Left lung (tissue), 4 donors: ENCODE measurements at regions not wholly inside any gene's neighbourhood (a gene's known extent, or its start where the extent isn't known, plus 50 kb on each side); places are given as distances from the start of the nearest gene placed in this dataset.

Source experiments
- ATAC-seq: fragments of 200-7000 bp; cut with Tn5 transposase; one replicate; pipeline ENCODE4 v1.9.1; 2020; ENCODE audit warnings: moderate library complexity
- DNase-seq, 4 donors: peaks; one replicate each; pipeline ENCODE4 v3.0.0-alpha.2; 2013 to 2020
- H3K27ac ChIP-seq, 2 donors: fragments of 200-600 bp; sonication (generic) in 1 of 2; one replicate each; pipeline versions ENCODE4 v1.5.0 to v1.8.0; 2020 to 2021
- H3K27me3 ChIP-seq, 2 donors: fragments of 200-600 bp; sonication (generic) in 1 of 2; one replicate each; pipeline versions ENCODE4 v1.5.0 to v1.8.0; 2020 to 2021
- H3K36me3 ChIP-seq, 2 donors: fragments of 200-600 bp; sonication (generic) in 1 of 2; one replicate each; pipeline versions ENCODE4 v1.5.0 to v1.8.0; 2020 to 2021
- H3K4me1 ChIP-seq, 2 donors: fragments of 200-600 bp; one replicate each; pipeline ENCODE4 v1.8.0; 2021
- H3K4me3 ChIP-seq, 2 donors: fragments of 200-600 bp; sonication (generic) in 1 of 2; one replicate each; pipeline versions ENCODE4 v1.5.0 to v1.8.0; 2020 to 2021; ENCODE audit warnings: mild to moderate bottlenecking in 1 of 2
- H3K9me3 ChIP-seq, 2 donors: fragments of 200-600 bp; sonication (generic) in 1 of 2; one replicate each; pipeline versions ENCODE4 v1.5.0 to v1.8.0; 2020 to 2021
- intact Hi-C, 2 donors: fragments of 100-400 bp; cut with DNase I; formaldehyde crosslinking; loops; one replicate each; pipeline versions ENCODE4 v1.11.2 to v1.14.2; 2022
- TF ChIP-seq, protein P1 (sequence below), 2 donors: fragments of 200-600 bp; sonication (generic) in 1 of 2; IDR thresholded peaks; one replicate each; pipeline versions ENCODE4 v1.5.0 to v1.8.0; 2021; ENCODE audit warnings: antibody characterized with exemption in 2 of 2
- donor health status: DM: no; HTN: yes; CAD: no.
- donor health status: DM: no; HTN: no; CAD: no.

DNA sequence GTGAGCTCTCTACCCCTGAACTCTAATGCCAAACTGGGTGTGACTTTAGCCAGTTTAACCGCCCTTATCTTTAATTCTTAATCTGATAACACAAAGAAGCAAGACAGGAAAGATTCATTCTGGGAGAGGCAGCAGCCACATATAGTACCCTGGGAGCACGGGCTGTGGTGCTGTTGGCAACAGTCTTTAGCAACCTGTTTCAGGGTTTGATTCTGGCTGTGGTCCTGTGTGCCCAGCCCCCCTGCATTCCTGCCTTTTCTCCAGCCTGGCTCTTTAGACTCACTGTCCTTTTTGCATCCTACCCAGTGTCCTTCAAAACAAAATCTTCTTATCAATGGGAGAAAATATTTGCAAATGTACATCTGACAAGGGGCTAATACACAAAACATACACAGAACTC lies 275.2 kb downstream of the GXYLT1 start:
- Histone ChIP-seq H3K4me3 (no peak overlapping the region), H3K27ac (no peak overlapping the region), H3K4me1 (no peaks in the 10 kb centered on the region), H3K27me3 (no peaks in the 10 kb centered on the region), H3K36me3 (no peaks in the 10 kb centered on the region), H3K9me3 (peaks cover 0 to 10% of the 10 kb centered on the region in 2 donors)
- intact Hi-C loops: no loop called here
- no peak for ATAC-seq
- DNase-seq: no peak
- TF ChIP-seq, protein P1, sequence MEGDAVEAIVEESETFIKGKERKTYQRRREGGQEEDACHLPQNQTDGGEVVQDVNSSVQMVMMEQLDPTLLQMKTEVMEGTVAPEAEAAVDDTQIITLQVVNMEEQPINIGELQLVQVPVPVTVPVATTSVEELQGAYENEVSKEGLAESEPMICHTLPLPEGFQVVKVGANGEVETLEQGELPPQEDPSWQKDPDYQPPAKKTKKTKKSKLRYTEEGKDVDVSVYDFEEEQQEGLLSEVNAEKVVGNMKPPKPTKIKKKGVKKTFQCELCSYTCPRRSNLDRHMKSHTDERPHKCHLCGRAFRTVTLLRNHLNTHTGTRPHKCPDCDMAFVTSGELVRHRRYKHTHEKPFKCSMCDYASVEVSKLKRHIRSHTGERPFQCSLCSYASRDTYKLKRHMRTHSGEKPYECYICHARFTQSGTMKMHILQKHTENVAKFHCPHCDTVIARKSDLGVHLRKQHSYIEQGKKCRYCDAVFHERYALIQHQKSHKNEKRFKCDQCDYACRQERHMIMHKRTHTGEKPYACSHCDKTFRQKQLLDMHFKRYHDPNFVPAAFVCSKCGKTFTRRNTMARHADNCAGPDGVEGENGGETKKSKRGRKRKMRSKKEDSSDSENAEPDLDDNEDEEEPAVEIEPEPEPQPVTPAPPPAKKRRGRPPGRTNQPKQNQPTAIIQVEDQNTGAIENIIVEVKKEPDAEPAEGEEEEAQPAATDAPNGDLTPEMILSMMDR (IDR thresholded peaks at IDR 0.05): no peak

DNA sequence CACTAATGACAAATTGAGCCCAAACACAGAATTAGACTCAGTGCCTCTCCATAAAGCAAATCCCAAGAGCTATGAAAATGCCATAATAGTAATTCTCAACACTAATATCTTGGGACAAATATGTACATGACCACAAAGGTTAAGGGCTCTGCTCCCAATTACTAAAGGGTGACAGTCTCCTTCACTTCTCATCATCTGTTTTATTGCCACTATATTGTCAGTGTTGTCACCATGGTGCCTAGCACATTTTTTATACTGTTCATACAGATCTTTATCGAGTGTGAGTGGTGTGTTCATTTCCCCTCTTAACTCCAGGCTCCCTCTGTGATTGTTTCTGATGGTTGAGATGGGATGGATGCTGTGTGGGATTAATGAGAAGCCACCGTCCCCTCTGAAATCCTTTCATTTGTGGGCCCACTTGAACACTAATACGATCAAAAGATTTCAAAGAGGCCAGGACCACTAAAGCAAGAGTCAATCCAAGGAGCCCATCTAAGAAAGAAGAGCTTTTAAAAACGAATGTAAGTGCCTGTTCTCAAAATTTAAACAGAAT lies 277.7 kb downstream of the GXYLT1 start:
- no peaks in the 10 kb centered on the region for H3K4me1 ChIP-seq
- ATAC-seq (no peak), DNase-seq (no peak)
- H3K27me3 ChIP-seq: no peaks in the 10 kb centered on the region
- H3K36me3 ChIP-seq: no peaks in the 10 kb centered on the region
- TF ChIP-seq, protein P1 (IDR thresholded peaks at IDR 0.05): no peak
- peaks cover 0 to 5% of the 10 kb centered on the region in 2 donors for H3K9me3 ChIP-seq
- H3K27ac ChIP-seq: no peak overlapping the region
- no peak overlapping the region for H3K4me3 ChIP-seq
- intact Hi-C loops: no loop called here

DNA sequence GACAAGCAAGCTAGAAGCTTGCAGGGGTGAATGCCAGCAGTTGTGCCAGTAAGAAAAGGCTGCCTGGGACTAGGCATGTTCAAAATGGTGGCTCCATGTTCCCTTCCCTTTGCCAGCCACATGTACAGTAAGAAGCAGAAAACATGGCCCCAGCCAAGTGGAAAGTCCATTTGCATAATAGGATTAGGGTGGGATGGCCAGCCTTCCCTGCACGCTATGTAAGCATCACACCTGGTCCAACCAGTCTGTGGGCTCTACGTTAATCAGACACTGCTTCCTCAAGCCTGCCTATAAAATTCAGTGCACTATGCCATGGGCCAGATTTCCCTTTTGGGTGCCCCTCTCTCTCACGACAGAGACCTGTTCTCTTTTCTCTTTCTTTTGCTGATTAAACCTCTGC lies 288.4 kb downstream of the GXYLT1 start:
- DNase-seq (no peak), ATAC-seq (no peak)
- Histone ChIP-seq H3K9me3 (no peaks in the 10 kb centered on the region), H3K27me3 (no peaks in the 10 kb centered on the region), H3K4me3 (no peak overlapping the region), H3K36me3 (no peaks in the 10 kb centered on the region), H3K27ac (no peak overlapping the region), H3K4me1 (no peaks in the 10 kb centered on the region)
- intact Hi-C loops: no loop called here
- TF ChIP-seq, protein P1 (IDR thresholded peaks at IDR 0.05): no peak

DNA sequence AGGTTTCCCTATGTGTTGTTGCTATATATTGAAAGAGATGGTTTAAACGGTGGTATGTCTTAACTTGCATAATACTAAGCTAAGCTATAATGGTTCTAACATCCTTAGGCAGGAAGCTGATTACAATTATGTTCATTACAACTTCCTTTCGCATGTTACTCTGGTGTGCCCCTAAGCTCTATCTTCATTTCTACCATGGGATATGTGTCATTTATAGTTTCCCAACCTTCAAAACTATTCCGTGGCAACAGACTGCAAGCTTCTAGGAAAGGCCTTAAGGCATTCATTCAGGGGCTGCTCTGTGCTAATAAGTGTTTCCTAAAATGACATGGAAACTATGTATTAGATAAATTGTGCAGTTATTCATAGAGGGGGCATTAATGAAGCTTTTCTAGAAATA lies 294.6 kb downstream of the GXYLT1 start:
- intact Hi-C loops: no loop called here
- TF ChIP-seq, protein P1 (IDR thresholded peaks at IDR 0.05): no peak
- ATAC-seq (no peak), DNase-seq (no peak)
- H3K27ac ChIP-seq: no peak overlapping the region
- H3K4me3 ChIP-seq: no peak overlapping the region
- no peaks in the 10 kb centered on the region for H3K27me3 ChIP-seq
- H3K4me1 ChIP-seq: no peaks in the 10 kb centered on the region
- H3K36me3 ChIP-seq: no peaks in the 10 kb centered on the region
- peaks cover 0 to 8% of the 10 kb centered on the region in 2 donors for H3K9me3 ChIP-seq

DNA sequence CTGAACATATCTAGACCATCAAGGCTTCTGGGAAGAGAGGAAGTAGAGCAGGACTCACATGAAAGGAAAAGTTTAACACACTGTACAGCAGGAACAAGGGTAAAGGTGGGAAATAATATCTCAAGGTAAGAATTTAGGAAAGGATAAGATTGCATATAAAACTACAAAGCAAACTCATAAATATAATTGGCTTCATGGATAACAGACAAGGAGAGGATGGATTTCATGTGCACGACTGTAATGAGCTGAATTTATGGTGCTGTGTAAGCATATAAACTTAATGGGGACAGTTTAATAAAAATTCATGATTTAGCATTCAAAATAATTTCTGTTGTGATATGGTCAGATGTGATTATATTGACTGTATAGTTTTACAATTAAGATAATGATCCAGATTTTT lies 298.0 kb downstream of the GXYLT1 start:
- TF ChIP-seq, protein P1 (IDR thresholded peaks at IDR 0.05): no peak
- H3K27me3 ChIP-seq: no peaks in the 10 kb centered on the region
- DNase-seq (no peak), ATAC-seq (no peak)
- peaks cover 0 to 8% of the 10 kb centered on the region in 2 donors for H3K9me3 ChIP-seq
- no peak overlapping the region for H3K27ac ChIP-seq
- H3K4me1 ChIP-seq: no peaks in the 10 kb centered on the region
- H3K4me3 ChIP-seq: no peak overlapping the region
- H3K36me3 ChIP-seq: no peaks in the 10 kb centered on the region
- intact Hi-C loops: no loop called here
